OCI-LY7 (cell line): ENCODE measurements at regions not wholly inside any gene's neighbourhood (a gene's known extent, or its start where the extent isn't known, plus 50 kb on each side); places are given as distances from the start of the nearest gene placed in this dataset.
"Not testable (repeated sequence)": the region's sequence is repeated elsewhere in the genome, so short reads cannot be mapped to it uniquely, and the experiment has no call there.

Experiments used
- BruUV-seq: library from RNA; stranded (reverse); fragments of 400-500 nt; replicated peaks from 2 replicates; lab custom pipeline; 2021; lab: Mats Ljungman, UMichigan
- CTCF ChIA-PET: fragments of 300-600 bp; sonication (Branson Sonifier 250); formaldehyde crosslinking; loops from one replicate; lab custom pipeline; 2022; ENCODE audit warnings: antibody characterized with exemption; ENCODE audit not compliant: unreplicated experiment; lab: Charles Lee
- POLR2A ChIA-PET: fragments of 300-600 bp; sonication (Branson Sonifier 250); formaldehyde crosslinking; loops from one replicate; lab custom pipeline; 2022; ENCODE audit warnings: antibody characterized with exemption; lab: Charles Lee
- DNase-seq: peaks from one replicate; pipeline ENCODE4 v3.0.0-alpha.2; 2015; ENCODE audit warnings: low spot score
- H2AFZ ChIP-seq: fragments of 200-600 bp; sonication (generic), shearing (Covaris generic); 2 replicates; pipeline ENCODE4 v1.6.1; 2014; ENCODE audit warnings: mild to moderate bottlenecking, antibody characterized with exemption, low read length, moderate library complexity
- H3K27ac ChIP-seq: fragments of 200-600 bp; sonication (generic); 2 replicates; pipeline ENCODE4 v1.5.1; 2014; ENCODE audit warnings: mixed run types, low read depth, mild to moderate bottlenecking, moderate library complexity, low read length, inconsistent platforms; ENCODE audit not compliant: poor library complexity, severe bottlenecking
- H3K36me3 ChIP-seq: fragments of 200-600 bp; sonication (generic); 2 replicates; pipeline ENCODE4 v1.6.1; 2014; ENCODE audit warnings: mild to moderate bottlenecking, antibody characterized with exemption, low read length, moderate library complexity, mixed read lengths; ENCODE audit not compliant: insufficient read depth
- H3K4me1 ChIP-seq: fragments of 200-600 bp; sonication (generic); 2 replicates; pipeline ENCODE4 v1.5.1; 2014; ENCODE audit warnings: mild to moderate bottlenecking, low read length; ENCODE audit not compliant: insufficient read depth, poor library complexity, severe bottlenecking
- H3K4me2 ChIP-seq: fragments of 200-600 bp; sonication (generic); 2 replicates; pipeline ENCODE4 v1.6.1; 2014; ENCODE audit warnings: mild to moderate bottlenecking, low read length
- H3K4me3 ChIP-seq: fragments of 200-600 bp; sonication (generic); 2 replicates; pipeline ENCODE4 v1.5.1; 2014; ENCODE audit warnings: mild to moderate bottlenecking, low read depth, low read length; ENCODE audit not compliant: poor library complexity, severe bottlenecking
- H3K79me2 ChIP-seq: fragments of 200-600 bp; sonication (generic); 2 replicates; pipeline ENCODE4 v1.6.1; 2016; ENCODE audit warnings: low read depth, mild to moderate bottlenecking, low read length, moderate library complexity, mixed read lengths; ENCODE audit not compliant: insufficient read depth
- H3K9me2 ChIP-seq: fragments of 200-600 bp; sonication (generic); 2 replicates; pipeline ENCODE4 v1.6.1; 2016; ENCODE audit warnings: mild to moderate bottlenecking, low read length, mixed read lengths; ENCODE audit not compliant: insufficient read depth
- H3K9me3 ChIP-seq: fragments of 200-600 bp; sonication (generic); 2 replicates; pipeline ENCODE4 v1.6.1; 2014; ENCODE audit warnings: mild to moderate bottlenecking, mixed run types, low read length, mixed read lengths
- H4K20me1 ChIP-seq: fragments of 200-600 bp; sonication (generic); 2 replicates; pipeline ENCODE4 v1.6.1; 2014; ENCODE audit warnings: mild to moderate bottlenecking, antibody characterized with exemption, low read length, moderate library complexity, mixed read lengths; ENCODE audit not compliant: insufficient read depth
- intact Hi-C: fragments of 100-400 bp; cut with micrococcal nuclease; formaldehyde crosslinking; loops from one replicate; pipeline ENCODE4 v1.10.0; 2022; ENCODE audit not compliant: unreplicated experiment

- CTCF ChIA-PET, intact Hi-C loops, DNase-seq, H3K4me3 ChIP-seq, H3K79me2 ChIP-seq, H3K27ac ChIP-seq, H4K20me1 ChIP-seq, H3K4me2 ChIP-seq, POLR2A ChIA-PET, BruUV-seq, H2AFZ ChIP-seq, H3K4me1 ChIP-seq, H3K9me3 ChIP-seq, H3K9me2 ChIP-seq, H3K36me3 ChIP-seq: not testable (repeated sequence)
Observed at GRCh38 chr21:6072691-6073090, 4448.7 kb upstream of the TPTE start.

DNA sequence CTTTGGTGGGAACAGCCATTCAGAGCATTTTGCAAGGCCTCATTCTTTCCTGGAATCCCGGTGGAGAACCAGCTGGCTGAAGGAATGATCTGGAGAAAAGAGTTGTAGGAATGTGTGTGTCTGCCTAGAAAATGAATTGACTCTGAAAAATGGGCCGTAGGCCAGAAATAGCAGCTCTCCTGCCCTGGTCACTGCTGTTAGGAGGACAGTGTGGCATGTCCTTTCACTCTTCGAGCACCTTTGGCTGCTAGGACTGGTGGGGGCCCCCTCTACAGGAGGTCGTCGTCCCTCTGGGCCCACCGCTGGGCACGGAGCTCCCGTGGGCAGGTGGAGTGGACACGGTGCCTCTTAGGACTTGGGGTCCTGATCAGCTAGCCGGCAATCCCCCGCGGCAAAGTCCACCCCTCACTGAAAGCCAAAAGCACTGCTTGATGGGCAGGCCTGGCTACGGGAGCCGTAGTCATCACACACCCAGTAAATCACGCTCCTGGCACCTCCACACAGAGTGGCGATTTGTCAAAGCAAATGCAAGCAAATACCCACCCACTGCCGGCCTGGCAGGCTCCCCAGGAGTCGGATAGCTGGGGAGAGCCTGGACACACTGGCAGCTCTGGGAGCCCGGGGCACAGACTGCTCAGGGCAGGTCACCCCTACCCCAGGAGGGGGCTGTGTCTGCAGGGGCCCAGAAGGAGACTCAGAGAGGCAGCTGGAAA is 4447.2 kb upstream of the TPTE start:
- CTCF ChIA-PET, H3K36me3 ChIP-seq, POLR2A ChIA-PET, H4K20me1 ChIP-seq, H3K79me2 ChIP-seq, intact Hi-C loops, H3K9me3 ChIP-seq, H3K4me3 ChIP-seq, H3K4me2 ChIP-seq, H3K9me2 ChIP-seq, H3K4me1 ChIP-seq, DNase-seq, H2AFZ ChIP-seq, H3K27ac ChIP-seq, BruUV-seq: not testable (repeated sequence)

DNA sequence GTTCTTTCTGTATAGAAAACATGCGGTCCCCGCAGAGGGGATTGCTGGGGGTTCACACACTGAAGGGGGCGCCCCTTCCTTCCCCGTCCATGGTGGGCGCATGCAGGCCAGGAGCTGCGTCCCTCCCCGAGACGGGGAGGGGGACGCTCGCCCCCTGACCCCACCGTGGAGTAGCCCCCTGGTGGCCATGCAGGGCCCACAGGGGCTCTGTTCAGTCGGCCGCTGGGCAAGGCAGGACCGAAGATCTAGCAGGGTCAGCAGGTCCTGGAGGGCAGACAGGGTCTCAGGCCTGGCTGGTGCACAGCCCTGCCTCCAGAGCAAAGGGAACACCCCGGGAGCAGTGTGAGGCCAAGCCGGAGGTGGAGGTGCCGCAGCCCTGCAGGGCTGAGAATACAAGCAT is 4446.4 kb upstream of the TPTE start:
- CTCF ChIA-PET, POLR2A ChIA-PET, DNase-seq, H3K36me3 ChIP-seq, H3K9me2 ChIP-seq, H4K20me1 ChIP-seq, H3K27ac ChIP-seq, H3K4me2 ChIP-seq, H3K4me1 ChIP-seq, H2AFZ ChIP-seq, BruUV-seq, H3K9me3 ChIP-seq, intact Hi-C loops, H3K79me2 ChIP-seq, H3K4me3 ChIP-seq: not testable (repeated sequence)

GRCh38 chr21:6075627-6076208 is 4445.7 kb upstream of the TPTE start:
- H3K4me2 ChIP-seq, result not testable (repeated sequence)

GRCh38 chr21:6077358-6077757 is 4444.0 kb upstream of the TPTE start:
- H3K36me3 ChIP-seq, CTCF ChIA-PET, H2AFZ ChIP-seq, POLR2A ChIA-PET, DNase-seq, H3K79me2 ChIP-seq, H3K4me3 ChIP-seq, H3K4me1 ChIP-seq, H3K27ac ChIP-seq, H4K20me1 ChIP-seq, BruUV-seq, H3K4me2 ChIP-seq, intact Hi-C loops, H3K9me3 ChIP-seq, H3K9me2 ChIP-seq: not testable (repeated sequence)

More at GRCh38 chr21:6075627-6076208, 4445.7 kb upstream of the TPTE start:
- H3K9me2 ChIP-seq, intact Hi-C loops, CTCF ChIA-PET, DNase-seq, H2AFZ ChIP-seq, H4K20me1 ChIP-seq, POLR2A ChIA-PET, H3K27ac ChIP-seq, H3K4me1 ChIP-seq, BruUV-seq, H3K4me3 ChIP-seq, H3K9me3 ChIP-seq, H3K36me3 ChIP-seq, H3K79me2 ChIP-seq: not testable (repeated sequence)

DNA sequence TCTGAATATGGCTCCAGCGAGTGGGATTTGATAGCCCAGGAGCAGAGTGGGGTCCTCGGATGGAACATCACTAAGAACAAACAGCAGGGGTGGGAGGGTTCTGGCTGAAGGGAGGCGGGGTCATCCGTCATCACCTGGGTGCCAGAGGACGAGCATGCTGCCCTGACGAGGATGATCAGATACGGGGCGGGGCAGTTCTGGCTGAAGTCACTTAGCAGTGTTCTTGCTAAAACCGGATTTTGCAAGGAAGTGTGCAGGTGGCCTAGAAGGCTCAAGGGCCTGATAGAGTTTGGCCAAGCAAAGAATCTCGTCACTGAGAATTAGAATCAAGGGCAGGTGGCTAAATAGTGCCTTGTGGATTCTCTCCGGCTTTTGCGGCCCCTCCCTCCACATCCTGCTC is 4442.5 kb upstream of the TPTE start:
- CTCF ChIA-PET, H3K27ac ChIP-seq, H3K36me3 ChIP-seq, H3K4me1 ChIP-seq, H3K9me3 ChIP-seq, H3K4me3 ChIP-seq, H3K9me2 ChIP-seq, DNase-seq, intact Hi-C loops, H3K79me2 ChIP-seq, H2AFZ ChIP-seq, H3K4me2 ChIP-seq, H4K20me1 ChIP-seq, POLR2A ChIA-PET, BruUV-seq: not testable (repeated sequence)
